Transverse colon (tissue), 4 donors: ENCODE measurements at regions not wholly inside any gene's neighbourhood (a gene's known extent, or its start where the extent isn't known, plus 50 kb on each side); places are given as distances from the start of the nearest gene placed in this dataset.

Source experiments
- POLR2A ChIP-seq: fragments of 450-650 bp; IDR thresholded peaks from one replicate; pipeline ENCODE4 v1.6.1; 2016; ENCODE audit warnings: antibody characterized with exemption, mild to moderate bottlenecking, moderate library complexity
- POLR2AphosphoS5 ChIP-seq, 3 donors: sonication (generic); formaldehyde crosslinking; IDR thresholded peaks; one replicate each; pipeline ENCODE4 v1.6.1; 2016; ENCODE audit warnings: antibody characterized with exemption in 3 of 3
- TF ChIP-seq, protein P1 (sequence below), 5 experiments: fragments of 200-600 bp in 3 of 5; fragments of 450-650 bp in 2 of 5; sonication (generic) in 3 of 5; IDR thresholded peaks; 1 replicate in 2 of 5; 2 replicates in 3 of 5; pipeline ENCODE4 v1.5.1; 2016 to 2017; ENCODE audit warnings: antibody characterized with exemption in 5 of 5, inconsistent platforms in 3 of 5, mild to moderate bottlenecking in 2 of 5, moderate library complexity in 1 of 5

DNA sequence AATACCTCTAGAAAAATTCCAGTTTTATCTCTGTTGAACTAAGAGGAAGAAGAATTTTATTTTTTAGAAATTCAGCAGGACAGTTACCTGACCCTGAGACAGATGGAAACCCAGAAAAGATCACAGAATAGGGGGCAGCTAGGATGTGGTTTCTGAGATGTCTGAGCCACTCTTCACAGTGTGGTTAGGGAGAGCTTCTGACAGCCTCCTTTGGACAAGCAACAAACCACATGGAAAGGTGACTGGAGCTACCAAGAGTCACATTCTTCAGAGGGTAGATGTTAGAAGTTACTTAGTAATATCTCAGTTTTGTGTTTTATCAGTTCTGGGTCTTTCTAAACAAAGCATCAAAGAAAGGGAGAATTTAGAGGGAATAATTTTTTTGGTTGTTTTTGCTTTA, 117.3 kb upstream of the NAP1L1 start:
- TF ChIP-seq, protein P1, sequence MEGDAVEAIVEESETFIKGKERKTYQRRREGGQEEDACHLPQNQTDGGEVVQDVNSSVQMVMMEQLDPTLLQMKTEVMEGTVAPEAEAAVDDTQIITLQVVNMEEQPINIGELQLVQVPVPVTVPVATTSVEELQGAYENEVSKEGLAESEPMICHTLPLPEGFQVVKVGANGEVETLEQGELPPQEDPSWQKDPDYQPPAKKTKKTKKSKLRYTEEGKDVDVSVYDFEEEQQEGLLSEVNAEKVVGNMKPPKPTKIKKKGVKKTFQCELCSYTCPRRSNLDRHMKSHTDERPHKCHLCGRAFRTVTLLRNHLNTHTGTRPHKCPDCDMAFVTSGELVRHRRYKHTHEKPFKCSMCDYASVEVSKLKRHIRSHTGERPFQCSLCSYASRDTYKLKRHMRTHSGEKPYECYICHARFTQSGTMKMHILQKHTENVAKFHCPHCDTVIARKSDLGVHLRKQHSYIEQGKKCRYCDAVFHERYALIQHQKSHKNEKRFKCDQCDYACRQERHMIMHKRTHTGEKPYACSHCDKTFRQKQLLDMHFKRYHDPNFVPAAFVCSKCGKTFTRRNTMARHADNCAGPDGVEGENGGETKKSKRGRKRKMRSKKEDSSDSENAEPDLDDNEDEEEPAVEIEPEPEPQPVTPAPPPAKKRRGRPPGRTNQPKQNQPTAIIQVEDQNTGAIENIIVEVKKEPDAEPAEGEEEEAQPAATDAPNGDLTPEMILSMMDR (IDR thresholded peaks at IDR 0.05) = no peak
- TF ChIP-seq POLR2A (no peak), POLR2AphosphoS5 (IDR thresholded peaks at IDR 0.05) (no peak)
